CD8-positive, alpha-beta memory T cell (primary cell): ENCODE measurements at regions not wholly inside any gene's neighbourhood (a gene's known extent, or its start where the extent isn't known, plus 50 kb on each side); places are given as distances from the start of the nearest gene placed in this dataset.

Source experiments
- CTCF ChIA-PET: fragments of 350-600 bp; sonication (Branson Sonifier 250); formaldehyde crosslinking; loops from one replicate; lab custom pipeline; 2021; ENCODE audit warnings: antibody characterized with exemption; lab: Charles Lee
- POLR2A ChIA-PET: fragments of 350-600 bp; sonication (Branson Sonifier 250); formaldehyde crosslinking; loops from one replicate; lab custom pipeline; 2021; ENCODE audit warnings: antibody characterized with exemption; lab: Charles Lee
- DNase-seq, 5 donors: peaks; one replicate each; pipeline versions ENCODE4 v3.0.0 to v3.0.0-alpha.2; 2020 to 2022; ENCODE audit warnings: mixed read lengths in 1 of 5
- H3K27ac ChIP-seq: one replicate; pipeline ENCODE4 v1.7.0; 2013; ENCODE audit warnings: low read depth, mild to moderate bottlenecking, low read length, moderate library complexity
- H3K27me3 ChIP-seq: 2 replicates; pipeline ENCODE4 v1.7.0; 2013; ENCODE audit warnings: low read length, mild to moderate bottlenecking; ENCODE audit not compliant: insufficient read depth, poor library complexity, severe bottlenecking
- H3K36me3 ChIP-seq: 2 replicates; pipeline ENCODE4 v1.7.0; 2013; ENCODE audit warnings: mild to moderate bottlenecking, low read length, moderate library complexity; ENCODE audit not compliant: insufficient read depth
- H3K4me1 ChIP-seq: 2 replicates; pipeline ENCODE4 v1.7.0; 2013; ENCODE audit warnings: mild to moderate bottlenecking, low read length, moderate library complexity; ENCODE audit not compliant: insufficient read depth
- H3K4me3 ChIP-seq: 2 replicates; pipeline ENCODE4 v1.7.0; 2013; ENCODE audit warnings: mild to moderate bottlenecking, low read length
- H3K9me3 ChIP-seq: 2 replicates; pipeline ENCODE4 v1.7.0; 2013; ENCODE audit warnings: mild to moderate bottlenecking, low read length
- H3K27ac Mint-ChIP-seq, 8 donors: one replicate each; pipeline ENCODE4 v1.8.0; 2020 to 2021; ENCODE audit warnings: mixed read lengths in 8 of 8, mild to moderate bottlenecking in 6 of 8, inconsistent platforms in 3 of 8, moderate library complexity in 3 of 8
- H3K27me3 Mint-ChIP-seq, 2 donors: one replicate each; pipeline ENCODE4 v1.8.0; 2020 to 2021; ENCODE audit warnings: mixed read lengths in 2 of 2, mild to moderate bottlenecking in 1 of 2, moderate library complexity in 1 of 2
- H3K36me3 Mint-ChIP-seq, 3 donors: one replicate each; pipeline ENCODE4 v1.8.0; 2020 to 2021; ENCODE audit warnings: mixed read lengths in 3 of 3, inconsistent platforms in 1 of 3, mild to moderate bottlenecking in 1 of 3
- H3K4me1 Mint-ChIP-seq, 3 donors: one replicate each; pipeline ENCODE4 v1.8.0; 2020 to 2021; ENCODE audit warnings: mixed read lengths in 3 of 3, inconsistent platforms in 1 of 3, mild to moderate bottlenecking in 1 of 3
- H3K4me3 Mint-ChIP-seq, 7 donors: one replicate each; pipeline ENCODE4 v1.8.0; 2020 to 2021; ENCODE audit warnings: mixed read lengths in 7 of 7, mild to moderate bottlenecking in 6 of 7, moderate library complexity in 4 of 7, inconsistent platforms in 2 of 7
- H3K9me3 Mint-ChIP-seq, 5 donors: one replicate each; pipeline ENCODE4 v1.8.0; 2020 to 2022; ENCODE audit warnings: mixed read lengths in 5 of 5, mild to moderate bottlenecking in 3 of 5, moderate library complexity in 2 of 5, inconsistent platforms in 1 of 5

DNA sequence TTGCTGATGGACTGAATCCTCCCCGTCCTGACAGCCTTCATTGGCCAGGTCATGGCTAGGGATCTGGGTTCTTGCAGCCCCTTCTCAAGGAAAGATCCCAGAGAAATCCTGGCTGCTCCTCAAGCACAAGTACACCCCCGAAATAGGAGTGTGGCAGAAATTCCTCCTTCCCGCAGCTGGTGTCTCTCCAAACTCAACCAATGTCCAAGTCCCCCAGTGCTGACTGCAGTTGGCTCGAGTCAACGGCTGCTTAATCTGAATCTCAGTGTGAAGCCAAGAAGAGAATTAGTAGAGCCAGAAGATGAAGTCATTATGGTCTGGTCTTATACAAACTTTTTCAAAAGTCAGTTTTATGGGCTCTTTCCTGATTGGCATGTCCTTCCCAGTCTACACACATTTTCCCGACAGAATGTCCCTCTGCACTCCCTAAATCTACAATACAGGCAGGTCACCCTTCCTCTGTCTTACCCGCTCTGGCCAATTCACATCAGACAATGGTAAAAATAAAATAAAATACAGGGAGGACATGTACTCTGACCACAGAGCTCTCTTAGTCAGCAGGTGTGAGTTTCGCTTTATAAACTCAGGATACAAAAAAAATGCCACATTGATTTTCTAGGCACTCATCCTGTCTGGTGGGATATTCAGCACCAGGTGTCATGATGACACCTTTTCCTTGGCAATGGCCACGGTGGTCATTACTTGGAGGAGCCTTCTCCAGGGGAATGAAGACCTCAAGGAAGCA is 76.9 kb upstream of the PAPOLG start:
- H3K4me1 Mint-ChIP-seq = peaks cover 2 to 5% (median 3%) of the 10 kb centered on the region in 3 donors
- no peak for DNase-seq
- peaks cover 8 to 26% of the 10 kb centered on the region in 2 donors for H3K27me3 Mint-ChIP-seq
- no peaks in the 10 kb centered on the region for H3K9me3 Mint-ChIP-seq
- no peaks in the 10 kb centered on the region for H3K9me3 ChIP-seq
- no peaks in the 10 kb centered on the region for H3K27me3 ChIP-seq
- ChIA-PET CTCF (no interaction called here), POLR2A (no interaction called here)
- H3K36me3 ChIP-seq = no peaks in the 10 kb centered on the region
- no peak overlapping the region for H3K4me3 Mint-ChIP-seq
- no peaks in the 10 kb centered on the region for H3K4me1 ChIP-seq
- H3K27ac ChIP-seq = no peak overlapping the region
- no peak overlapping the region for H3K4me3 ChIP-seq
- no peaks in the 10 kb centered on the region for H3K36me3 Mint-ChIP-seq
- peak overlapping the region in 1 of 8 donors; percentile 44 for H3K27ac Mint-ChIP-seq

DNA sequence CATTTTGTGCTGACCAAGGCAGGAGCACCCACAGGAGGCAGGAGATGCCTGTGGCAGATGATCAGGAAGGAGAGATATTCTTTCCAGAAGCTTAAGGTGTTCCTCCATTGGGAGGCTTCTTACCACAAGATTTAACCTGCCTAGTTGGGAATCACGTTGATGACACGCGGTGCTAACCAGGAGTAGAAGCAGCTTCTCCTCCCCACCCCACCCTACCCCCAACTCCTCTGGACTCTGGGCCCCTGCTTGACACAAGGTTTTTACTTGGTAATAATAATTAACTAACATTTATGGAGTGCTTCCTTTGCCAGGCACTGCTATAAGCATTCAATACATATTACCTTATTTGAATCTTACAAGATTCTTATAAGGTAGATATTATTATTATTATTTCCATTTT is 62.5 kb upstream of the PAPOLG start:
- Mint-ChIP-seq H3K27me3 (peaks cover 17 to 28% of the 10 kb centered on the region in 2 donors), H3K27ac (no peak overlapping the region), H3K36me3 (no peaks in the 10 kb centered on the region), H3K4me1 (no peaks in the 10 kb centered on the region), H3K4me3 (no peak overlapping the region), H3K9me3 (no peaks in the 10 kb centered on the region)
- Histone ChIP-seq H3K36me3 (no peaks in the 10 kb centered on the region), H3K27me3 (no peaks in the 10 kb centered on the region), H3K9me3 (no peaks in the 10 kb centered on the region), H3K4me3 (no peak overlapping the region), H3K4me1 (no peaks in the 10 kb centered on the region), H3K27ac (no peak overlapping the region)
- no peak for DNase-seq
- CTCF ChIA-PET = no interaction called here
- POLR2A ChIA-PET = no interaction called here

DNA sequence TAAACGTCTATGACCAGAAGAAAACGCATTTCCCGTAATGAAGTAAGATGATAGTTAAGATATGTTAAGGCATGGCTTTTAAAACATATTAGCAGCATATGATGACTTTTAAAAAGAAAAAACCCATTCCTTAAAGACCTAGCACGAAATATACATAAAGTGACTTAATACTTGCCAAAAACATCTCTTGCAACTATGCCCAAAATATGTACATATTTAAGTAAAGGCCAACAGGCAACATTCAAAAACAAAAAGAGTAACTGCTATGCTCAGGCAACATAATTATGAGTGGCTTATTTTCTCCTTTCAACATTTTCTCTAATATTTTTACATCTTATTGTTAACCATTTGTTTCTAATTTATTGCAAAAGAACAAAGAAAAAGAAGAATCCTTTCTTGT is 60.3 kb upstream of the PAPOLG start:
- Histone ChIP-seq H3K27ac (no peak overlapping the region), H3K9me3 (no peaks in the 10 kb centered on the region), H3K4me3 (no peak overlapping the region), H3K4me1 (no peaks in the 10 kb centered on the region), H3K27me3 (no peaks in the 10 kb centered on the region), H3K36me3 (no peaks in the 10 kb centered on the region)
- Mint-ChIP-seq H3K9me3 (no peaks in the 10 kb centered on the region), H3K27me3 (peaks cover 14 to 15% of the 10 kb centered on the region in 2 donors), H3K36me3 (no peaks in the 10 kb centered on the region), H3K4me3 (no peak overlapping the region), H3K27ac (no peak overlapping the region), H3K4me1 (no peaks in the 10 kb centered on the region)
- POLR2A ChIA-PET = no interaction called here
- DNase-seq = no peak
- CTCF ChIA-PET = interaction anchor here (1.4 kb wide), 1 partner anchor 21 kb away, joined by 4 read pairs; no protein-coding TSS in a partner anchor

DNA sequence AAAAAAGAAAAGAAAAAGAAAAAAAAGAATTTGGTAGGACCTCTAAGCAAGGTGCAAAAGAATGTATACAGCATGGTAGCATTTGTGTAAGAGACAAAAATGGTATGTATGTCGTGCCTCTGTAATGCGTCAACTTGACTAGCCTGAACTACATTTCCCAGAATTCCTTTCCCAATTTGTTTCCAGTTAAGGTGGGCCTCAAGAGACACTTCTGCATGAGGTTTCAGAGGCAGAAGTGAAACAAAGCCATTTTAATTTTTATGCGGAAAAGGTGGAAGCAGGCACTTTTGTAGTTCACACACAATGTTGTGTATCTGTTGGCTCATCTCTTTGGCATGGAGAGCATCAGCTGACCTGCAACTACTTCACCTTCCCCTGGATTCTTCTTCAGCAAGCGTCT is 56.5 kb upstream of the PAPOLG start:
- DNase-seq = no peak
- H3K27me3 ChIP-seq = no peaks in the 10 kb centered on the region
- no peaks in the 10 kb centered on the region for H3K4me1 ChIP-seq
- Mint-ChIP-seq H3K9me3 (no peaks in the 10 kb centered on the region), H3K27me3 (peaks cover 0 to 1% of the 10 kb centered on the region in 2 donors), H3K4me3 (no peak overlapping the region), H3K27ac (no peak overlapping the region), H3K4me1 (no peaks in the 10 kb centered on the region), H3K36me3 (no peaks in the 10 kb centered on the region)
- H3K27ac ChIP-seq = no peak overlapping the region
- POLR2A ChIA-PET = no interaction called here
- H3K9me3 ChIP-seq = no peaks in the 10 kb centered on the region
- CTCF ChIA-PET = interaction anchor here (1.3 kb wide), 1 partner anchor 11 kb away, joined by 3 read pairs; no protein-coding TSS in a partner anchor
- H3K36me3 ChIP-seq = no peaks in the 10 kb centered on the region
- no peak overlapping the region for H3K4me3 ChIP-seq

DNA sequence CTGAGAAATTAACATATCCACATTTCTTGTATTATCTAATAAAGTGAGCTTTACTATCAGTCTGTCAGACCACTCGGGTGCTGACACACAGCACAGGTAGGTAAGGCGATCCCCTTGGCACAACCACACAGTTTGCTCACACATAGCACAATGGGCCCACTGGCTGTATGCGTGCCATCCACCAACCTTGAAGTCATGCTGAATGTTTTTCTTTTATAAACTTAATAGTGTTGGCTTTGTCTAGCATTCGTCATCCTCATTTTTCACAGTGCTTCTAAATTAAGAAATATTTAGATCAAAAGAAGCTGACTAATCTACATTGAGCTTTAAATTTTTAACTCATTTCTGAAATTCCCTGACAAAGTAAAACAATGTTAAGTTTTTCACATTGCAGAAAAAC is 50.0 kb upstream of the PAPOLG start:
- no peaks in the 10 kb centered on the region for H3K4me1 Mint-ChIP-seq
- H3K27me3 Mint-ChIP-seq = peaks cover 2 to 17% of the 10 kb centered on the region in 2 donors
- POLR2A ChIA-PET = no interaction called here
- Histone ChIP-seq H3K36me3 (no peaks in the 10 kb centered on the region), H3K4me3 (no peak overlapping the region), H3K9me3 (no peaks in the 10 kb centered on the region), H3K27ac (no peak overlapping the region), H3K27me3 (no peaks in the 10 kb centered on the region), H3K4me1 (no peaks in the 10 kb centered on the region)
- no peaks in the 10 kb centered on the region for H3K36me3 Mint-ChIP-seq
- H3K27ac Mint-ChIP-seq = no peak overlapping the region
- no peak for DNase-seq
- CTCF ChIA-PET = interaction anchor here (1.9 to 7.3 kb wide), 3 partner anchors 49 to 294 kb away, joined by 4 to 77 read pairs (median 7); partner anchors contain the start of gene PAPOLG
- no peak overlapping the region for H3K4me3 Mint-ChIP-seq
- no peaks in the 10 kb centered on the region for H3K9me3 Mint-ChIP-seq
